H1 (cell line): ENCODE measurements at regions not wholly inside any gene's neighbourhood (a gene's known extent, or its start where the extent isn't known, plus 50 kb on each side); places are given as distances from the start of the nearest gene placed in this dataset.

Experiments used
- SP4 ChIP-seq: IDR thresholded peaks from 2 replicates; pipeline ENCODE4 v1.6.1; 2012; ENCODE audit warnings: low read length, inconsistent platforms

- TF ChIP-seq SP4, result no peak
Measured at GRCh38 chr4:43987331-43987944, 461.2 kb downstream of the KCTD8 start (continued).
